B cell (primary cell): ENCODE measurements at regions not wholly inside any gene's neighbourhood (a gene's known extent, or its start where the extent isn't known, plus 50 kb on each side); places are given as distances from the start of the nearest gene placed in this dataset.

Source experiments
- ATAC-seq: fragments of 200-7000 bp; cut with Tn5 transposase; one replicate; pipeline ENCODE4 v1.10.0; 2021; ENCODE audit warnings: low read depth, mild to moderate bottlenecking, moderate number of reproducible peaks, moderate library complexity
- CTCF ChIA-PET: fragments of 350-600 bp; sonication (Branson Sonifier 250); formaldehyde crosslinking; loops from one replicate; lab custom pipeline; 2021; ENCODE audit warnings: antibody characterized with exemption, inconsistent platforms; lab: Charles Lee
- POLR2A ChIA-PET: fragments of 350-600 bp; sonication (Branson Sonifier 250); formaldehyde crosslinking; loops from one replicate; lab custom pipeline; 2021; ENCODE audit warnings: antibody characterized with exemption; lab: Charles Lee
- DNase-seq: peaks from one replicate; pipeline ENCODE4 v3.0.0; 2013
- H2AFZ ChIP-seq: 2 replicates; pipeline ENCODE4 v1.6.1; 2012; ENCODE audit warnings: mild to moderate bottlenecking, low read depth, low read length; ENCODE audit not compliant: insufficient read depth, poor library complexity, severe bottlenecking
- H3K27ac ChIP-seq, 2 donors: 1 replicate in 1 of 2; 2 replicates in 1 of 2; pipeline ENCODE4 v1.5.1; 2012 to 2013; ENCODE audit warnings: low read length in 2 of 2, mild to moderate bottlenecking in 2 of 2, moderate library complexity in 1 of 2
- H3K27me3 ChIP-seq, 4 experiments: fragments of 200-600 bp in 1 of 4; sonication (generic) in 1 of 4; replicated peaks in 1 of 4; 1 replicate in 2 of 4; 2 replicates in 2 of 4; pipeline versions ENCODE4 v1.6.1 to v1.7.0; 2013 to 2016; ENCODE audit warnings: low read length in 3 of 4, mild to moderate bottlenecking in 2 of 4, mixed read lengths in 1 of 4, moderate library complexity in 1 of 4; ENCODE audit not compliant: insufficient read depth in 4 of 4, control insufficient read depth in 3 of 4; ENCODE audit errors: control extremely low read depth in 1 of 4
- H3K36me3 ChIP-seq, 2 experiments: replicated peaks in 1 of 2; 1 replicate in 1 of 2; 2 replicates in 1 of 2; pipeline versions ENCODE4 v1.6.1 to v1.7.1; 2013; ENCODE audit warnings: low read length in 1 of 2; ENCODE audit not compliant: insufficient read depth in 2 of 2, control insufficient read depth in 1 of 2; ENCODE audit errors: control extremely low read depth in 1 of 2, extremely low read depth in 1 of 2
- H3K4me1 ChIP-seq, 2 donors: fragments of 200-600 bp in 1 of 2; sonication (generic) in 1 of 2; 1 replicate in 1 of 2; 2 replicates in 1 of 2; pipeline versions ENCODE4 v1.5.1 to v1.6.1; 2013 to 2017; ENCODE audit warnings: low read length in 2 of 2; ENCODE audit not compliant: control insufficient read depth in 2 of 2, insufficient read depth in 2 of 2
- H3K4me2 ChIP-seq: replicated peaks from 2 replicates; pipeline ENCODE3; 2012; ENCODE audit warnings: mild to moderate bottlenecking, low read depth, low read length; ENCODE audit not compliant: poor library complexity, severe bottlenecking
- H3K4me3 ChIP-seq, 5 experiments: fragments of 200-600 bp in 1 of 5; sonication (generic) in 1 of 5; 1 replicate in 3 of 5; 2 replicates in 2 of 5; pipeline versions ENCODE4 v1.5.1 to v1.7.0; 2011 to 2016; ENCODE audit warnings: low read length in 4 of 5, mild to moderate bottlenecking in 4 of 5, low read depth in 2 of 5, control low read depth in 1 of 5, moderate library complexity in 1 of 5; ENCODE audit not compliant: insufficient read depth in 1 of 5; ENCODE audit errors: control extremely low read depth in 1 of 5, extremely low read depth in 1 of 5
- H3K79me2 ChIP-seq: fragments of 200-600 bp; sonication (generic); one replicate; pipeline ENCODE4 v1.6.0; 2016; ENCODE audit warnings: low read length; ENCODE audit not compliant: control insufficient read depth, insufficient read depth
- H3K9ac ChIP-seq: fragments of 200-600 bp; sonication (generic); 2 replicates; pipeline ENCODE4 v1.6.1; 2017; ENCODE audit warnings: mild to moderate bottlenecking, low read length, moderate library complexity
- H3K9me3 ChIP-seq, 3 donors: one replicate each; pipeline versions ENCODE4 v1.6.1 to v1.7.1; 2013; ENCODE audit warnings: low read length in 2 of 3; ENCODE audit not compliant: control insufficient read depth in 2 of 3, insufficient read depth in 1 of 3; ENCODE audit errors: control extremely low read depth in 1 of 3
- H4K20me1 ChIP-seq: 2 replicates; pipeline ENCODE4 v1.6.0; 2012; ENCODE audit warnings: mild to moderate bottlenecking, low read length; ENCODE audit not compliant: insufficient read depth, control insufficient read depth, poor library complexity, severe bottlenecking
- H3K27ac Mint-ChIP-seq: one replicate; pipeline ENCODE4 v1.8.0; 2021; ENCODE audit warnings: mixed read lengths
- H3K27me3 Mint-ChIP-seq: one replicate; pipeline ENCODE4 v1.8.0; 2021; ENCODE audit warnings: mixed read lengths
- H3K4me1 Mint-ChIP-seq: one replicate; pipeline ENCODE4 v1.8.0; 2021; ENCODE audit warnings: mixed read lengths
- H3K4me3 Mint-ChIP-seq: one replicate; pipeline ENCODE4 v1.8.0; 2021; ENCODE audit warnings: mixed read lengths
- H3K9me3 Mint-ChIP-seq: one replicate; pipeline ENCODE4 v1.8.0; 2022; ENCODE audit warnings: mixed read lengths; ENCODE audit not compliant: insufficient read depth
- CTCF ChIP-seq: fragments of 200-600 bp; IDR thresholded peaks from one replicate; pipeline ENCODE4 v1.8.0; 2022; ENCODE audit warnings: antibody characterized with exemption, mild to moderate bottlenecking
- EZH2 ChIP-seq: IDR thresholded peaks from 2 replicates; pipeline ENCODE4 v1.6.1; 2012; ENCODE audit warnings: borderline replicate concordance, low read depth, mild to moderate bottlenecking, moderate library complexity, low read length; ENCODE audit not compliant: insufficient read depth, poor library complexity, severe bottlenecking
- WGBS: methylation state at CpG from one replicate; pipeline ENCODE4 v1.1.5; 2013; ENCODE audit warnings: missing lambda C conversion rate; ENCODE audit not compliant: insufficient coverage; 5-methylcytosine and 5-hydroxymethylcytosine counted together
- intact Hi-C: fragments of 100-400 bp; cut with micrococcal nuclease; formaldehyde crosslinking; loops from one replicate; pipeline ENCODE4 v1.10.0; 2022

GRCh38 chr5:27472871-27473270 is 434.5 kb upstream of the CDH9 start:
- ATAC-seq (no peak), DNase-seq (no peak)
- TF ChIP-seq EZH2 (no peak), CTCF (no peak)
- Mint-ChIP-seq H3K27me3 (no peaks in the 10 kb centered on the region), H3K4me3 (no peak overlapping the region), H3K9me3 (no peaks in the 10 kb centered on the region), H3K4me1 (no peaks in the 10 kb centered on the region), H3K27ac (no peak overlapping the region)
- intact Hi-C loops = no loop called here
- no peaks in the 10 kb centered on the region for H3K79me2 ChIP-seq
- no peak overlapping the region for H3K27ac ChIP-seq
- CTCF ChIA-PET = no interaction called here
- no peak overlapping the region for H3K4me2 ChIP-seq
- H3K36me3 ChIP-seq = no peaks in the 10 kb centered on the region
- no peaks in the 10 kb centered on the region for H4K20me1 ChIP-seq
- peaks cover 0 to 8% (median 0%) of the 10 kb centered on the region in 3 donors for H3K9me3 ChIP-seq
- WGBS = 92% methylated on average over 3 of the region's 4 CpGs
- no peak overlapping the region for H3K9ac ChIP-seq
- H2AFZ ChIP-seq = no peak overlapping the region
- H3K27me3 ChIP-seq = no peaks in the 10 kb centered on the region
- no peak overlapping the region for H3K4me3 ChIP-seq
- POLR2A ChIA-PET = no interaction called here
- no peaks in the 10 kb centered on the region for H3K4me1 ChIP-seq

DNA sequence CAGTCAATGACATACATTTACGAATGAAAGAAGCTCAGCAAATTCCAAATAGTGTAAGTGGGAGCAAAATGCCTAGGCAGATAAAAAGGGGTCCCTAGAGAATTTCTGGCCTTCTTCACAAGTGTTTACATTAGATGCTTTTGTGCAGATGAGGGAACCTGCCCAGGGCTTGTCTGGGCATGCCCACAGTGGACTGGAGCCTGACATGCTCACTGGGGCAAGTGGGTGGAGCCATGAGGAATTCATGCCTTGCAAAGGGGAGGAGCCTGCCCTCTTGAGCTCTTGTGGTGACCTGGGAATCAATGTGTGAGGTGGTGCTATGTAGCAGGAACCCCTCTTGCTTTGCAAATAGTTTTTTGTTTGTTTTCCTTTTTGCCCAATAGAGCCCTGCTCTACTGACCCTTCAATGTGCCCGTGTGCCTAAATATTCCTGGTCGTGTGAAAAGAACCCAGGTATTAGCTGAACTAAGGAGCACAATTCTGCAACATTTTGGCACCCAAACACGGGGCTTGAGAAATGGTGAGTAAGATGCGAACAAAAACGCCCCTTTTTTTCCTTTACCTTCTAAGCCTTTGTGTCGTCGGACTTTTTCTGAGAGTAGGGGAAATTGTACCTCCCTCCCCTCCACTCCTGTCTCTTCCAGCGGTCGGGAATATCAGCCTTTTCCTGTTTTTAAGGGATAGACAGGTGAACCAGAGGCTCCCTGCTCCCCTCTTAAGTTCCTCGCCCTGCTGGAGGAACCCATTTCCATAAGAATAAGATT is 433.8 kb upstream of the CDH9 start:
- Histone ChIP-seq H3K27ac (no peak overlapping the region), H3K79me2 (no peaks in the 10 kb centered on the region), H3K4me1 (no peaks in the 10 kb centered on the region), H2AFZ (no peak overlapping the region), H3K9ac (no peak overlapping the region), H3K4me2 (no peak overlapping the region), H3K27me3 (no peaks in the 10 kb centered on the region), H3K9me3 (peaks cover 0 to 8% (median 0%) of the 10 kb centered on the region in 3 donors), H4K20me1 (no peaks in the 10 kb centered on the region), H3K36me3 (no peaks in the 10 kb centered on the region), H3K4me3 (no peak overlapping the region)
- H3K27me3 Mint-ChIP-seq = no peaks in the 10 kb centered on the region
- H3K9me3 Mint-ChIP-seq = no peaks in the 10 kb centered on the region
- 67% methylated on average over 2 of the region's 11 CpGs for WGBS
- H3K4me3 Mint-ChIP-seq = no peak overlapping the region
- no peaks in the 10 kb centered on the region for H3K4me1 Mint-ChIP-seq
- no peak for TF ChIP-seq EZH2
- TF ChIP-seq CTCF = no peak
- ChIA-PET POLR2A (no interaction called here), CTCF (no interaction called here)
- H3K27ac Mint-ChIP-seq = no peak overlapping the region
- intact Hi-C loops = no loop called here
- no peak for ATAC-seq
- no peak for DNase-seq
